Ramos (cell line): ENCODE measurements at regions not wholly inside any gene's neighbourhood (a gene's known extent, or its start where the extent isn't known, plus 50 kb on each side); places are given as distances from the start of the nearest gene placed in this dataset.
"Not testable (repeated sequence)": the region's sequence is repeated elsewhere in the genome, so short reads cannot be mapped to it uniquely, and the experiment has no call there.

ENCODE experiments used
- in situ Hi-C: fragments of 300-500 bp; cut with MboI; formaldehyde crosslinking; loops from one replicate; pipeline ENCODE4 v1.14.3; 2022; ENCODE audit warnings: low sequenced_read_pairs; ENCODE audit not compliant: unreplicated experiment

GRCh38 chr2:83143946-83144345 is 1315.1 kb downstream of the SUCLG1 start:
- in situ Hi-C loops: no loop called here

GRCh38 chr2:83142934-83143333 is 1316.1 kb downstream of the SUCLG1 start:
- in situ Hi-C loops: no loop called here

DNA sequence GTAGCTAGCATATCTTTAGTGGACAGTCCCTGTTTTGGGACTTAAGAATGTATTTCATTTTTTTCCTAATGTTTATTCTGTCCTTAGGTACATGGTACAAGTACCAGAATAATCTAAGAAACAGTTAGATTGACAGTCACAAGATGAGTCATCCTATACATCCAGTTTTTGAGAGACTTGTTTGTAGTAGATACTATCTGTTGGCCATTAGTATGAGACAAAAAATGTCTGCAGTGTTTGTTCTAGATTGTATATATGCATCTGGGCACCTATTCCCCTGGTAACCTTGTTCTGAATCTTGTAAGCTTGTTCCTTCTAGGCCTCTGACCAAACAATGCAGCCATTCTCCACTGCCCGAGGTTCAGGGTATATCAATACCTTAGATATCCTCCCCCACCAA is 1343.5 kb downstream of the SUCLG1 start:
- in situ Hi-C loops: no loop called here

GRCh38 chr2:83115155-83115554 is 1343.9 kb downstream of the SUCLG1 start:
- in situ Hi-C loops: no loop called here

DNA sequence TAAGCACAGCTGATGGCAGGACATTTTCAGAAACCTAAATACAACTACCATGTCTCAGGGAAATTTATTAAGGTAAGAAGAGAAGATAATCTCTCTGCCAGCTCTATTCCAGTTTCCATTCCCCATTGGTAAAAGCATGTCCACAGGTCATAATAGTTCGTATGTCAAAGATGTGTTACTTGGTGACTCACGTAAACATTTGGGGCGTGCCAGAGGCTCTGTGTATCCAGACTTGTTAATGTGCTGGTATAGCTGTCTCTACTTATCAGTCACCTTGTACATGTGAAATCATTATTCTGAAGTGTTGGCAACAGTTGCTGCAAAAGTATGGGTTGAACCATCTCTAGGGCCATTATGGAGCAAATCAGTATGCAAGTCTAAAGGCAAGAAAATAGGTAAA is 1345.1 kb downstream of the SUCLG1 start:
- in situ Hi-C loops: no loop called here

GRCh38 chr2:83112858-83113257 is 1346.2 kb downstream of the SUCLG1 start:
- in situ Hi-C loops: no loop called here

- in situ Hi-C loops: no loop called here
These were observed 1349.8 kb downstream of the SUCLG1 start for GRCh38 chr2:83109284-83109683.

DNA sequence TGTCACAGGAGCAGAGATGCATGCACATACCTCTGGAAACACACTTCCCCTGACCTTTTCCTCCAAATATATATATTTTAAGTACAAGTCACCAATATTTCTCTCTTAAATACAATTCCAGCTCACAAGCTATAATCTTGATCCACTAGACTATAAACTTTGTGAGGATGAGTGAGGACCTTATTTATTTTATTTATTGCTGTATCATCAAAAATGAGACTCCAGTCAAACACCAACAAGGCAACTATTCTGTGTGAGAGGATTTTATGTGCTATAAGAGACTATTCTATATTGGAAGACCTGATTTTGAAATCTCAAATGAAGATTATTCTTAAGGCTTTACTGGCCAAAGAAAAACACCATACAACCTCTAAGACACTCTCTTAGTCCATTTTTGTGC is 1352.2 kb downstream of the SUCLG1 start:
- in situ Hi-C loops: no loop called here

DNA sequence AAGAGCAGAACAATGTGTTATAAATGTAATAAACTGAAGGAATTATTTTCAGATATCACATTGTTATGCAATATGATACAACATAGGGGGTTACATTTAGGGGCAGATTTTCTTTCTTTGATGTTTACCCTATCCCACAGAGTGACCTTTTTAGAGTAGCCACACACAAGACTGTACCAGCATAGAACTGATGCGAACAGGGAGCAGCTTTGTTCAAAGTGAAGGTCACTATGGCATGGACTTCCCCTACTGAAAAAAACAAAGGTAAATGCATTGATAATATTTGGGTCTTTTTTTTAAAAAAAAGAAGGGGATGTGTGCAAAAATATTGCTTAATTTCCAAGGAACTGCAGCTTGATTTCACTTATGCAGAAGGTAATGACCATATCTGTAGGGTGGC is 1354.9 kb downstream of the SUCLG1 start:
- in situ Hi-C loops: no loop called here

DNA sequence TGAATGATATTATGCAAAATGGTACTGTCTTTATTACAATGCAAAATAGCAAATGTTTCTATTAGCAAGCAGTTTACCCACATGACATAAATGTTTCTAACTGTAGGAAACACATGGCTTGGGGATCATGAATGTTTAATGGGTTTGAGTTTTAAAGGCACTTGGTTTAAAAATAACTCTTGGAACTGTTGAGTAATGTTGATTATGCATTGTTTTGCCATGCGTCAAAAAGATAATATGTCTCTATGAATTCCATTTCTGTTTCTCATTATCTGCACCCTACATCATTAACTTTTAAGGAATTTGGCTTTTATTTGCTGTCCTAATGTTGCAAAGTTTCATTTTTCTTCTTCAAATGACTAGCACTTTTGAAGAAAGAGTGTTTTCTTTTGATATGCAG is 1355.5 kb downstream of the SUCLG1 start:
- in situ Hi-C loops: no loop called here

- in situ Hi-C loops: not testable (repeated sequence)
These were observed 1370.0 kb downstream of the SUCLG1 start for GRCh38 chr2:83089051-83089450.

GRCh38 chr2:83085869-83086268 is 1373.2 kb downstream of the SUCLG1 start:
- in situ Hi-C loops: no loop called here

- in situ Hi-C loops: no loop called here
These were observed 1377.0 kb downstream of the SUCLG1 start for GRCh38 chr2:83081826-83082690.

GRCh38 chr2:83079007-83079406 is 1380.1 kb downstream of the SUCLG1 start:
- in situ Hi-C loops: no loop called here

DNA sequence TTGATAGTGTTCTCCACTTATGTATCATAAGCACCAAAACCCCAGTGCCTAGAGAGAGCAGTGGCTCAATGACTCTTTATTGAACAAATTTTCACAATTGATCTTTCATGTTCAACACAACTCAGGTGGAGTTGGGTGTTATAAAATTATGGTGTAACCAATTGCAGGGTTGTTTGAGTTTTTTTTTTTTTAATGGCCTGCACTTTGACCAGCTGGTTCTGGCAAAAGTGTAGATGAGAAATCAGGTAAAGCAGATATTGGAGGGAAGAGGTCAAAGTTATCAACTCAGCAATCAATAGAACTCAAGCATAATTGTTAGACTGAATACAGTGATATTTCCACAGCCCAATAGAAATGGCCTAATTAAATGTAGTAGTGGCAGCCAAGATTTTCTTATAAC is 1386.3 kb downstream of the SUCLG1 start:
- in situ Hi-C loops: no loop called here

DNA sequence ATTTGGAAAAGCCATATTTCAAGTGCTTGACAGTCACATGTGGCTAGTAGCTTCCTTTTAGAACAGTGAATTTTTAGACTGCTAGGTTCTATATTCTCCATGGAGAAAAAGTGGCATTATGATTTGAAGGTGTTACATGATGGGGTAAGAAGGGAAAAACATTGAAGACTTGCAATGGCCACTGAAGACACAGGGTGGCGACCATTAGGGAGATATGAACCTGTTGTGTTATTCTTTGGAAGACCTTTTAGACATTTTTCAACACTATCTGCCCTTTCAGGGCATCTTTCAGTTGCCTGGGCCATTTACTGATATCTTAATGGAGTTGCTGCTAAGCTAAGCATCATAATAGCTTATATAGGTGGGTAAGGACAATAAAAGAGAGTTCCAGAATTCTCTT is 1387.2 kb downstream of the SUCLG1 start:
- in situ Hi-C loops: no loop called here

- in situ Hi-C loops: no loop called here
These were observed 1387.7 kb downstream of the SUCLG1 start for GRCh38 chr2:83071352-83071751.

DNA sequence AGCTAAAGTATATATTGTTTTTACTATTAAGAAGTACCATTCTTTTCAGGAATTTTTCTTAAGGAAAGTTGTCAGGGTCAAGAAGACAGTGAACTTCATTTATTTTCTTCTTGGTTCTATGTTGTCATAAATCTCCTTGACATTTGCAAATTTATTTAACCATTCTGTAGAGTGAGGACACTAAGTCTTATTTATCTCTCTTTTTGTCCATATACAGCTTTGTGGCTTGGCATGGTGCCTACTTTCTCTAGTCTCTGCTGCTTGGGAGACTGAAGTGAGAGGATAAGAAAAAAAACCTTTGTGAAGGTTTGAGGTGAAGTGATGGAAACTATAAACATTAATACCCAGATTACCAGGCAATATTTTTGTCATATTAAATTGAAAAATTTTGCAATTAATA is 1389.4 kb downstream of the SUCLG1 start:
- in situ Hi-C loops: no loop called here

GRCh38 chr2:83068714-83069113 is 1390.4 kb downstream of the SUCLG1 start:
- in situ Hi-C loops: no loop called here

DNA sequence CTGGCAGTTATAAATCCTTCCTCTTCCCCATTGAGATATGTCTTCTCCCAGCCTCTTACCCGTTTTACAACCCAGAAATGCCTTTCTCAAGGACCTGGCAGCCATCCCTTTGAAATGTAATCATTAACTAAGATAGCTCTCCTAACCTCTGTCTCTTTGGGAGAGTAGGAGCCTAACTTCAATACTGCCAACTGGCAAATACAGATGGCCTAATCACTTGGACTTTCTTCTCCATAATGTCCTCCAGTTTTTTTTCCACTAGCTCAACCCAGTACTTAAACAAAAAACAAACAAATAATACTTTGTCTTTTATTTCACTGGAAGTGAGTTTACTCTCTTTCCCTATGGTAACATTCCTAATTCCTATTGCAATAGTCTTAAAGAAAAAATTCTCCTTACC is 1391.1 kb downstream of the SUCLG1 start:
- in situ Hi-C loops: no loop called here

DNA sequence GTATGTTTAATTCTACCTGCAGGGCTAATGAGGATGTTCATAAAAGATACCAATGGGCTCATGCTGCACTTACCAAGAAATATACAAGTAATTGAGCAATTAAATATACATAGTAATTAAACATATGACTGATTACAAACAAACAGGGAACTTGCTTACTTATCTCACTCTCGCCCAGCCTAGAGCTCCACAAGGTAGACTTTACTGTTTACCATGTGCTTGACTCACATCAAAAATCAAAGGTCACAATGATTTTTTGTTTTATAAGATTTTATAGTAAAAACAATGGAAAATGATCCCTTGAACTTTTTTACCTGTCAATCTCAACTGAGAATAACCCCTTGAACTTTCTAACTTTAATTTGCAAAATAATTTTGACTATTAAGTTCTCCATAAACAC is 1395.1 kb downstream of the SUCLG1 start:
- in situ Hi-C loops: no loop called here

DNA sequence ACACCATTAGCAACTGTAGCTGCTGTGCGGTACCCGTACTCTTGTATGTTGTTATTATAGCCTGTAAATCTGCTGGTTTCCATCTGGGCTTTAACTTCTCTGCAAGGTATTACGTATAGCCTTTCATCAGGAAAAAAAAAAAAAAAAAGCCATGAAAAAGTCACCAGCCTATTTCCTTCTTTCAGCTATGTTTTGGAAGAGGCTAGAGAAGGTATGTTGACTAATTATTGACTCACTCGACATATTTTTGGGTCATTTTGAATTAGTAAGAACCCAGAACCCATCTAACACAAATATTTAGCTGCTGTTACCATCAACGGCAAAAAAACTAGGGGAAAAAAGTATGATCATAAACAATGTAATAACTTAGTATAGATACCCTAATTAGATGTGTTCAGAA is 1395.6 kb downstream of the SUCLG1 start:
- in situ Hi-C loops: no loop called here
